GM23338 (cell line): ENCODE measurements at regions not wholly inside any gene's neighbourhood (a gene's known extent, or its start where the extent isn't known, plus 50 kb on each side); places are given as distances from the start of the nearest gene placed in this dataset.
A peak's percentile ranks its signal among the peaks of the same experiment; 100 is the strongest.

ENCODE experiments used
- ATAC-seq: fragments of 200-7000 bp; cut with Tn5 transposase; 3 replicates; pipeline ENCODE4 v1.9.1; 2020
- DNase-seq: peaks from one replicate; pipeline ENCODE4 v3.0.0-alpha.2; 2015; ENCODE audit warnings: low spot score
- H2AFZ ChIP-seq: fragments of 200-600 bp; sonication (generic); 2 replicates; pipeline ENCODE4 v1.8.0; 2016; ENCODE audit warnings: antibody characterized with exemption, mild to moderate bottlenecking, moderate library complexity
- H3F3A ChIP-seq: fragments of 200-600 bp; sonication (generic); replicated peaks from 2 replicates; pipeline ENCODE4 v1.8.0; 2017; ENCODE audit warnings: antibody characterized with exemption, mixed run types, low read depth
- H3K27ac ChIP-seq: fragments of 200-600 bp; sonication (generic); 2 replicates; pipeline ENCODE4 v1.6.1; 2016; ENCODE audit warnings: low read depth
- H3K27me3 ChIP-seq: fragments of 200-600 bp; sonication (generic); 2 replicates; pipeline ENCODE4 v1.8.0; 2016; ENCODE audit warnings: mild to moderate bottlenecking, mixed run types, moderate library complexity; ENCODE audit not compliant: insufficient read depth
- H3K36me3 ChIP-seq: fragments of 200-600 bp; sonication (generic); 2 replicates; pipeline ENCODE4 v1.8.0; 2016; ENCODE audit warnings: mild to moderate bottlenecking; ENCODE audit not compliant: insufficient read depth
- H3K4me1 ChIP-seq: fragments of 200-600 bp; sonication (generic); 2 replicates; pipeline ENCODE4 v1.8.0; 2016; ENCODE audit warnings: mild to moderate bottlenecking, moderate library complexity; ENCODE audit not compliant: insufficient read depth
- H3K4me2 ChIP-seq: fragments of 200-600 bp; sonication (generic); 2 replicates; pipeline ENCODE4 v1.7.1; 2017; ENCODE audit warnings: mixed run types
- H3K4me3 ChIP-seq: fragments of 200-600 bp; sonication (generic); 2 replicates; pipeline ENCODE4 v1.6.1; 2016; ENCODE audit warnings: mixed run types
- H3K79me2 ChIP-seq: fragments of 200-600 bp; sonication (generic); replicated peaks from 2 replicates; pipeline ENCODE4 v1.8.0; 2017; ENCODE audit warnings: mild to moderate bottlenecking; ENCODE audit not compliant: insufficient read depth
- H3K9me2 ChIP-seq: fragments of 200-600 bp; sonication (generic); 2 replicates; pipeline ENCODE4 v1.8.0; 2017; ENCODE audit not compliant: insufficient read depth
- H4K20me1 ChIP-seq: fragments of 200-600 bp; sonication (generic); replicated peaks from 2 replicates; pipeline ENCODE4 v1.8.0; 2017; ENCODE audit warnings: mild to moderate bottlenecking; ENCODE audit not compliant: insufficient read depth
- H3K27ac Mint-ChIP-seq: 2 replicates; pipeline ENCODE4 v1.8.0; 2020; ENCODE audit warnings: inconsistent platforms, mild to moderate bottlenecking, moderate library complexity, mixed read lengths
- H3K27me3 Mint-ChIP-seq: 3 replicates; pipeline ENCODE4 v1.8.0; 2022; ENCODE audit warnings: low read depth, mild to moderate bottlenecking, moderate library complexity, mixed read lengths, inconsistent platforms; ENCODE audit not compliant: insufficient read depth, poor library complexity
- H3K36me3 Mint-ChIP-seq: 3 replicates; pipeline ENCODE4 v1.8.0; 2021; ENCODE audit warnings: low read depth, mild to moderate bottlenecking, inconsistent platforms, moderate library complexity, mixed read lengths
- H3K4me1 Mint-ChIP-seq: 3 replicates; pipeline ENCODE4 v1.8.0; 2020; ENCODE audit warnings: mild to moderate bottlenecking, inconsistent platforms, mixed read lengths
- H3K4me3 Mint-ChIP-seq: 3 replicates; pipeline ENCODE4 v1.8.0; 2021; ENCODE audit warnings: moderate library complexity, mild to moderate bottlenecking, inconsistent platforms, mixed read lengths
- H3K9me3 Mint-ChIP-seq: 3 replicates; pipeline ENCODE4 v1.8.0; 2020; ENCODE audit warnings: moderate library complexity, mild to moderate bottlenecking, inconsistent platforms, mixed read lengths
- CREB1 ChIP-seq: fragments of 250-450 bp; sonication (Bioruptor Pico); IDR thresholded peaks from 2 replicates; pipeline ENCODE4 v1.5.0; 2020; ENCODE audit warnings: low read depth, mild to moderate bottlenecking, moderate library complexity
- ETS1 ChIP-seq: IDR thresholded peaks from 2 replicates; pipeline ENCODE4 v1.6.1; 2016; ENCODE audit warnings: antibody characterized with exemption
- JUNB ChIP-seq: IDR thresholded peaks from one replicate; pipeline ENCODE4 v1.6.1; 2016; ENCODE audit warnings: antibody characterized with exemption; ENCODE audit not compliant: unreplicated experiment
- POLR2AphosphoS5 ChIP-seq: IDR thresholded peaks from 2 replicates; pipeline ENCODE4 v1.6.1; 2016; ENCODE audit warnings: antibody characterized with exemption, low read depth
- REST ChIP-seq: IDR thresholded peaks from one replicate; pipeline ENCODE4 v1.6.1; 2018; ENCODE audit warnings: antibody characterized with exemption; ENCODE audit not compliant: unreplicated experiment
- ZNF114 ChIP-seq: fragments of 250-450 bp; sonication (Bioruptor Pico); IDR thresholded peaks from 2 replicates; pipeline ENCODE4 v1.5.0; 2020; ENCODE audit warnings: mild to moderate bottlenecking, moderate library complexity
- ZNF331 ChIP-seq: fragments of 250-450 bp; sonication (Bioruptor Pico); IDR thresholded peaks from 2 replicates; pipeline ENCODE4 v1.5.0; 2020; ENCODE audit warnings: low read depth, mild to moderate bottlenecking, moderate library complexity
- TF ChIP-seq, protein P1 (sequence below): fragments of 250-450 bp; sonication (Bioruptor Pico); IDR thresholded peaks from 2 replicates; pipeline ENCODE4 v1.5.0; 2020; ENCODE audit warnings: mild to moderate bottlenecking, moderate library complexity
- TF ChIP-seq, protein P2 (sequence below), 2 experiments: fragments of 200-600 bp in 1 of 2; sonication (generic) in 1 of 2; conservative IDR thresholded peaks; 2 replicates each; pipeline versions ENCODE4 v1.5.1 to v1.6.1; 2016 to 2017; ENCODE audit warnings: antibody characterized with exemption in 2 of 2, low read depth in 2 of 2, mild to moderate bottlenecking in 2 of 2, moderate library complexity in 1 of 2

GRCh38 chr16:86042996-86043725 is 144.2 kb downstream of the IRF8 start:
- Histone ChIP-seq H3F3A (no peaks in the 10 kb centered on the region), H3K27me3 (no peaks in the 10 kb centered on the region), H4K20me1 (no peaks in the 10 kb centered on the region), H2AFZ (peak overlapping the region; percentile 94), H3K4me3 (no peak overlapping the region), H3K9me2 (0 out of 2 replicates have a peak, but pooled peaks cover 4% of the 10 kb centered on the region), H3K36me3 (no peaks in the 10 kb centered on the region), H3K4me2 (no peak overlapping the region), H3K4me1 (no peaks in the 10 kb centered on the region), H3K79me2 (no peaks in the 10 kb centered on the region), H3K27ac (no peak overlapping the region)
- no peak for DNase-seq
- no peaks in the 10 kb centered on the region for H3K36me3 Mint-ChIP-seq
- TF ChIP-seq ZNF331 = no peak
- TF ChIP-seq ETS1 = no peak
- TF ChIP-seq ZNF114 (CRISPR knock-in tag) = no peak
- no peak for TF ChIP-seq POLR2AphosphoS5
- no peak for TF ChIP-seq JUNB
- no peak for TF ChIP-seq REST
- H3K27ac Mint-ChIP-seq = no peak overlapping the region
- peaks cover 24% of the 10 kb centered on the region for H3K27me3 Mint-ChIP-seq
- no peaks in the 10 kb centered on the region for H3K9me3 Mint-ChIP-seq
- no peak for ATAC-seq
- H3K4me3 Mint-ChIP-seq = no peak overlapping the region
- peaks cover 8% of the 10 kb centered on the region; the same call in 2 of the 3 replicates for H3K4me1 Mint-ChIP-seq

- Histone ChIP-seq H3K4me2 (no peak overlapping the region), H4K20me1 (no peaks in the 10 kb centered on the region), H3K9me2 (0 out of 2 replicates have a peak, but pooled peaks cover 4% of the 10 kb centered on the region), H3K27me3 (no peaks in the 10 kb centered on the region), H3K36me3 (no peaks in the 10 kb centered on the region), H3K4me1 (no peaks in the 10 kb centered on the region), H3K27ac (no peak overlapping the region), H3K4me3 (no peak overlapping the region), H3F3A (no peaks in the 10 kb centered on the region), H2AFZ (peak overlapping the region; percentile 94), H3K79me2 (no peaks in the 10 kb centered on the region)
- H3K27me3 Mint-ChIP-seq = peaks cover 25% of the 10 kb centered on the region
- no peaks in the 10 kb centered on the region for H3K36me3 Mint-ChIP-seq
- H3K4me1 Mint-ChIP-seq = peaks cover 12% of the 10 kb centered on the region
- TF ChIP-seq, protein P1, sequence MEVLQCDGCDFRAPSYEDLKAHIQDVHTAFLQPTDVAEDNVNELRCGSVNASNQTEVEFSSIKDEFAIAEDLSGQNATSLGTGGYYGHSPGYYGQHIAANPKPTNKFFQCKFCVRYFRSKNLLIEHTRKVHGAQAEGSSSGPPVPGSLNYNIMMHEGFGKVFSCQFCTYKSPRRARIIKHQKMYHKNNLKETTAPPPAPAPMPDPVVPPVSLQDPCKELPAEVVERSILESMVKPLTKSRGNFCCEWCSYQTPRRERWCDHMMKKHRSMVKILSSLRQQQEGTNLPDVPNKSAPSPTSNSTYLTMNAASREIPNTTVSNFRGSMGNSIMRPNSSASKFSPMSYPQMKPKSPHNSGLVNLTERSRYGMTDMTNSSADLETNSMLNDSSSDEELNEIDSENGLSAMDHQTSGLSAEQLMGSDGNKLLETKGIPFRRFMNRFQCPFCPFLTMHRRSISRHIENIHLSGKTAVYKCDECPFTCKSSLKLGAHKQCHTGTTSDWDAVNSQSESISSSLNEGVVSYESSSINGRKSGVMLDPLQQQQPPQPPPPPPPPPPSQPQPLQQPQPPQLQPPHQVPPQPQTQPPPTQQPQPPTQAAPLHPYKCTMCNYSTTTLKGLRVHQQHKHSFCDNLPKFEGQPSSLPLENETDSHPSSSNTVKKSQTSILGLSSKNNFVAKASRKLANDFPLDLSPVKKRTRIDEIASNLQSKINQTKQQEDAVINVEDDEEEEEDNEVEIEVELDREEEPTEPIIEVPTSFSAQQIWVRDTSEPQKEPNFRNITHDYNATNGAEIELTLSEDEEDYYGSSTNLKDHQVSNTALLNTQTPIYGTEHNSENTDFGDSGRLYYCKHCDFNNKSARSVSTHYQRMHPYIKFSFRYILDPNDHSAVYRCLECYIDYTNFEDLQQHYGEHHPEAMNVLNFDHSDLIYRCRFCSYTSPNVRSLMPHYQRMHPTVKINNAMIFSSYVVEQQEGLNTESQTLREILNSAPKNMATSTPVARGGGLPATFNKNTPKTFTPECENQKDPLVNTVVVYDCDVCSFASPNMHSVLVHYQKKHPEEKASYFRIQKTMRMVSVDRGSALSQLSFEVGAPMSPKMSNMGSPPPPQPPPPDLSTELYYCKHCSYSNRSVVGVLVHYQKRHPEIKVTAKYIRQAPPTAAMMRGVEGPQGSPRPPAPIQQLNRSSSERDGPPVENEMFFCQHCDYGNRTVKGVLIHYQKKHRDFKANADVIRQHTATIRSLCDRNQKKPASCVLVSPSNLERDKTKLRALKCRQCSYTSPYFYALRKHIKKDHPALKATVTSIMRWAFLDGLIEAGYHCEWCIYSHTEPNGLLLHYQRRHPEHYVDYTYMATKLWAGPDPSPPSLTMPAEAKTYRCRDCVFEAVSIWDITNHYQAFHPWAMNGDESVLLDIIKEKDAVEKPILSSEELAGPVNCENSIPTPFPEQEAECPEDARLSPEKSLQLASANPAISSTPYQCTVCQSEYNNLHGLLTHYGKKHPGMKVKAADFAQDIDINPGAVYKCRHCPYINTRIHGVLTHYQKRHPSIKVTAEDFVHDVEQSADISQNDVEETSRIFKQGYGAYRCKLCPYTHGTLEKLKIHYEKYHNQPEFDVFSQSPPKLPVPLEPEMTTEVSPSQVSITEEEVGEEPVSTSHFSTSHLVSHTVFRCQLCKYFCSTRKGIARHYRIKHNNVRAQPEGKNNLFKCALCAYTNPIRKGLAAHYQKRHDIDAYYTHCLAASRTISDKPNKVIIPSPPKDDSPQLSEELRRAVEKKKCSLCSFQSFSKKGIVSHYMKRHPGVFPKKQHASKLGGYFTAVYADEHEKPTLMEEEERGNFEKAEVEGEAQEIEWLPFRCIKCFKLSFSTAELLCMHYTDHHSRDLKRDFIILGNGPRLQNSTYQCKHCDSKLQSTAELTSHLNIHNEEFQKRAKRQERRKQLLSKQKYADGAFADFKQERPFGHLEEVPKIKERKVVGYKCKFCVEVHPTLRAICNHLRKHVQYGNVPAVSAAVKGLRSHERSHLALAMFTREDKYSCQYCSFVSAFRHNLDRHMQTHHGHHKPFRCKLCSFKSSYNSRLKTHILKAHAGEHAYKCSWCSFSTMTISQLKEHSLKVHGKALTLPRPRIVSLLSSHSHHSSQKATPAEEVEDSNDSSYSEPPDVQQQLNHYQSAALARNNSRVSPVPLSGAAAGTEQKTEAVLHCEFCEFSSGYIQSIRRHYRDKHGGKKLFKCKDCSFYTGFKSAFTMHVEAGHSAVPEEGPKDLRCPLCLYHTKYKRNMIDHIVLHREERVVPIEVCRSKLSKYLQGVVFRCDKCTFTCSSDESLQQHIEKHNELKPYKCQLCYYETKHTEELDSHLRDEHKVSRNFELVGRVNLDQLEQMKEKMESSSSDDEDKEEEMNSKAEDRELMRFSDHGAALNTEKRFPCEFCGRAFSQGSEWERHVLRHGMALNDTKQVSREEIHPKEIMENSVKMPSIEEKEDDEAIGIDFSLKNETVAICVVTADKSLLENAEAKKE = peak; percentile 41; the same call in 1 of the 2 replicates
- TF ChIP-seq, protein P2, sequence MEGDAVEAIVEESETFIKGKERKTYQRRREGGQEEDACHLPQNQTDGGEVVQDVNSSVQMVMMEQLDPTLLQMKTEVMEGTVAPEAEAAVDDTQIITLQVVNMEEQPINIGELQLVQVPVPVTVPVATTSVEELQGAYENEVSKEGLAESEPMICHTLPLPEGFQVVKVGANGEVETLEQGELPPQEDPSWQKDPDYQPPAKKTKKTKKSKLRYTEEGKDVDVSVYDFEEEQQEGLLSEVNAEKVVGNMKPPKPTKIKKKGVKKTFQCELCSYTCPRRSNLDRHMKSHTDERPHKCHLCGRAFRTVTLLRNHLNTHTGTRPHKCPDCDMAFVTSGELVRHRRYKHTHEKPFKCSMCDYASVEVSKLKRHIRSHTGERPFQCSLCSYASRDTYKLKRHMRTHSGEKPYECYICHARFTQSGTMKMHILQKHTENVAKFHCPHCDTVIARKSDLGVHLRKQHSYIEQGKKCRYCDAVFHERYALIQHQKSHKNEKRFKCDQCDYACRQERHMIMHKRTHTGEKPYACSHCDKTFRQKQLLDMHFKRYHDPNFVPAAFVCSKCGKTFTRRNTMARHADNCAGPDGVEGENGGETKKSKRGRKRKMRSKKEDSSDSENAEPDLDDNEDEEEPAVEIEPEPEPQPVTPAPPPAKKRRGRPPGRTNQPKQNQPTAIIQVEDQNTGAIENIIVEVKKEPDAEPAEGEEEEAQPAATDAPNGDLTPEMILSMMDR (conservative IDR thresholded peaks at IDR 0.05; ENCODE audit: low read depth in 2 of 2) = peak; percentile 86 to 93
- no peak for TF ChIP-seq CREB1
- no peak overlapping the region for H3K27ac Mint-ChIP-seq
- no peak overlapping the region for H3K4me3 Mint-ChIP-seq
- ATAC-seq = peak; percentile 90
- DNase-seq = peak; percentile 92
- no peaks in the 10 kb centered on the region for H3K9me3 Mint-ChIP-seq
These were observed 145.3 kb downstream of the IRF8 start for GRCh38 chr16:86044241-86044671.
